HEK293 (cell line): ENCODE measurements at regions not wholly inside any gene's neighbourhood (a gene's known extent, or its start where the extent isn't known, plus 50 kb on each side); places are given as distances from the start of the nearest gene placed in this dataset.

ENCODE experiments used
- BCL11A ChIP-seq: fragments of 450-650 bp; formaldehyde crosslinking; IDR thresholded peaks from 2 replicates; pipeline ENCODE4 v1.5.1; 2016; ENCODE audit warnings: low read depth, missing biosample characterization, missing genetic modification characterization
- CTCF ChIP-seq: fragments of 450-650 bp; formaldehyde crosslinking; IDR thresholded peaks from 2 replicates; pipeline ENCODE4 v1.5.1; 2016; ENCODE audit warnings: missing biosample characterization, missing genetic modification characterization
- GLIS1 ChIP-seq: fragments of 450-650 bp; formaldehyde crosslinking; IDR thresholded peaks from 2 replicates; pipeline ENCODE4 v1.5.1; 2016; ENCODE audit warnings: missing biosample characterization, missing genetic modification characterization
- INSM2 ChIP-seq: fragments of 450-650 bp; formaldehyde crosslinking; IDR thresholded peaks from 2 replicates; pipeline ENCODE4 v1.5.1; 2016; ENCODE audit warnings: missing biosample characterization, missing genetic modification characterization
- MEIS1 ChIP-seq: sonication (generic); formaldehyde crosslinking; IDR thresholded peaks from 2 replicates; pipeline ENCODE4 v1.8.1; 2022; ENCODE audit warnings: missing genetic modification reagents, mild to moderate bottlenecking, borderline replicate concordance
- PATZ1 ChIP-seq: fragments of 450-650 bp; formaldehyde crosslinking; IDR thresholded peaks from 2 replicates; pipeline ENCODE4 v1.5.1; 2016; ENCODE audit warnings: missing biosample characterization, missing genetic modification characterization
- PRDM10 ChIP-seq: fragments of 450-650 bp; formaldehyde crosslinking; IDR thresholded peaks from 2 replicates; pipeline ENCODE4 v1.5.1; 2016; ENCODE audit warnings: missing biosample characterization, missing genetic modification characterization
- SP3 ChIP-seq: fragments of 450-650 bp; formaldehyde crosslinking; IDR thresholded peaks from 2 replicates; pipeline ENCODE4 v1.5.1; 2016; ENCODE audit warnings: missing biosample characterization, missing genetic modification characterization
- ZNF114 ChIP-seq: fragments of 450-650 bp; formaldehyde crosslinking; IDR thresholded peaks from 2 replicates; pipeline ENCODE4 v1.5.0; 2017; ENCODE audit warnings: missing biosample characterization, missing genetic modification characterization
- ZNF274 ChIP-seq, 2 experiments: fragments of 200-500 bp in 1 of 2; fragments of 450-650 bp in 1 of 2; sonication (Bioruptor generic) in 1 of 2; formaldehyde crosslinking in 1 of 2; IDR thresholded peaks; 2 replicates each; pipeline versions ENCODE4 v1.5.1 to v1.6.1; 2014 to 2016; ENCODE audit warnings: borderline replicate concordance in 1 of 2, inconsistent platforms in 1 of 2, low read length in 1 of 2, missing biosample characterization in 1 of 2, missing genetic modification characterization in 1 of 2
- ZNF280D ChIP-seq: fragments of 450-650 bp; formaldehyde crosslinking; IDR thresholded peaks from 2 replicates; pipeline ENCODE4 v1.5.1; 2016; ENCODE audit warnings: missing biosample characterization, missing genetic modification characterization
- ZNF518A ChIP-seq: fragments of 450-650 bp; formaldehyde crosslinking; conservative IDR thresholded peaks from 2 replicates; pipeline ENCODE4 v1.5.1; 2016; ENCODE audit warnings: low read depth, missing biosample characterization, missing genetic modification characterization
- ZNF658 ChIP-seq: fragments of 450-650 bp; formaldehyde crosslinking; IDR thresholded peaks from 2 replicates; pipeline ENCODE4; 2016; ENCODE audit warnings: missing biosample characterization, missing genetic modification characterization
- ZNF837 ChIP-seq: fragments of 450-650 bp; formaldehyde crosslinking; IDR thresholded peaks from 2 replicates; pipeline ENCODE4 v1.5.1; 2016; ENCODE audit warnings: missing biosample characterization, missing genetic modification characterization

- TF ChIP-seq PRDM10 (tag by site-specific recombination) (no peak), ZNF274 (IDR thresholded peaks at IDR 0.05; ENCODE audit: low read length) (no peak), ZNF274 (tag by site-specific recombination; IDR thresholded peaks at IDR 0.05; ENCODE audit: borderline replicate concordance) (no peak), CTCF (tag by site-specific recombination) (no peak), PATZ1 (no peak), ZNF518A (tag by site-specific recombination) (no peak), MEIS1 (CRISPR knock-in tag) (no peak), ZNF280D (tag by site-specific recombination) (no peak), BCL11A (tag by site-specific recombination) (no peak), ZNF658 (no peak), ZNF837 (tag by site-specific recombination) (no peak), SP3 (tag by site-specific recombination) (no peak), INSM2 (tag by site-specific recombination) (no peak), GLIS1 (tag by site-specific recombination) (no peak), ZNF114 (tag by site-specific recombination) (no peak)
Observed at GRCh38 chr3:82033186-82033585, 271.7 kb upstream of the GBE1 start.
